ENCODE measurements at regions not wholly inside any gene's neighbourhood (a gene's known extent, or its start where the extent isn't known, plus 50 kb on each side); places are given as distances from the start of the nearest gene placed in this dataset.

GRCh38 chr18:77821892-77822291 is 572.2 kb downstream of the GALR1 start:
- TF ChIP-seq FOXM1 (IDR thresholded peaks at IDR 0.05; ENCODE audit: borderline replicate concordance): no peak
- TF ChIP-seq SUZ12 (IDR thresholded peaks at IDR 0.05): no peak
- TF ChIP-seq BHLHE40 (IDR thresholded peaks at IDR 0.05; ENCODE audit: borderline replicate concordance): no peak
- no peak for TF ChIP-seq LEF1 (IDR thresholded peaks at IDR 0.05; ENCODE audit: borderline replicate concordance)
- no peak for TF ChIP-seq FOXK2 (IDR thresholded peaks at IDR 0.05)
- TF ChIP-seq L3MBTL2 (conservative IDR thresholded peaks at IDR 0.05): no peak
- no peak for TF ChIP-seq FOXA1 (IDR thresholded peaks at IDR 0.05)
- no peak for TF ChIP-seq NFRKB (IDR thresholded peaks at IDR 0.05)
- TF ChIP-seq ELF4 (IDR thresholded peaks at IDR 0.05): no peak
- no peak for TF ChIP-seq ARNT (IDR thresholded peaks at IDR 0.05)
- TF ChIP-seq PKNOX1 (IDR thresholded peaks at IDR 0.05): no peak
- TF ChIP-seq SP1 (IDR thresholded peaks at IDR 0.05): no peak
